Neural cell (in vitro differentiated cells): ENCODE measurements at regions not wholly inside any gene's neighbourhood (a gene's known extent, or its start where the extent isn't known, plus 50 kb on each side); places are given as distances from the start of the nearest gene placed in this dataset.

Experiments
- H2AFZ ChIP-seq: fragments of 200-600, 300-800 bp; sonication (generic), shearing (Covaris generic); 2 replicates; pipeline ENCODE4 v1.6.0; 2014; ENCODE audit warnings: low read depth, mild to moderate bottlenecking, antibody characterized with exemption, low read length, moderate library complexity
- H3F3A ChIP-seq: fragments of 200-600 bp; shearing (Covaris generic); 2 replicates; pipeline ENCODE4 v1.6.1; 2016; ENCODE audit warnings: mild to moderate bottlenecking, moderate library complexity, mixed read lengths, antibody characterized with exemption, low read length; ENCODE audit not compliant: insufficient read depth, poor library complexity, severe bottlenecking
- H3K27ac ChIP-seq: fragments of 200-600, 300-800 bp; sonication (generic), shearing (Covaris generic); 2 replicates; pipeline ENCODE4 v1.5.1; 2014; ENCODE audit warnings: mild to moderate bottlenecking, low read length, moderate library complexity
- H3K27me3 ChIP-seq: fragments of 300-800, 200-600 bp; sonication (generic), shearing (Covaris generic); 2 replicates; pipeline ENCODE4 v1.6.0; 2014; ENCODE audit warnings: mild to moderate bottlenecking, low read depth, low read length, moderate library complexity; ENCODE audit not compliant: insufficient read depth
- H3K36me3 ChIP-seq: fragments of 300-800, 200-600 bp; sonication (generic), shearing (Covaris generic); 2 replicates; pipeline ENCODE4 v1.5.1; 2014; ENCODE audit warnings: mild to moderate bottlenecking, antibody characterized with exemption, low read length, moderate library complexity; ENCODE audit not compliant: insufficient read depth
- H3K4me2 ChIP-seq: fragments of 300-800, 200-600 bp; sonication (generic), shearing (Covaris generic); 2 replicates; pipeline ENCODE4 v1.6.0; 2014; ENCODE audit warnings: mild to moderate bottlenecking, low read length
- H3K4me3 ChIP-seq: fragments of 300-800, 200-600 bp; sonication (generic), shearing (Covaris generic); 2 replicates; pipeline ENCODE4 v1.5.1; 2014; ENCODE audit warnings: mild to moderate bottlenecking, low read length, moderate library complexity
- H3K79me2 ChIP-seq: fragments of 200-600 bp; shearing (Covaris generic); replicated peaks from 2 replicates; pipeline ENCODE4 v1.6.0; 2014; ENCODE audit warnings: mild to moderate bottlenecking, low read length, moderate library complexity; ENCODE audit not compliant: insufficient read depth
- H3K9ac ChIP-seq: fragments of 300-800, 200-600 bp; sonication (generic), shearing (Covaris generic); 2 replicates; pipeline ENCODE4 v1.6.1; 2016; ENCODE audit warnings: mild to moderate bottlenecking, low read length, mixed read lengths
- H3K9me2 ChIP-seq: fragments of 200-600 bp; shearing (Covaris generic); 2 replicates; pipeline ENCODE4 v1.6.1; 2016; ENCODE audit warnings: mild to moderate bottlenecking, low read length, mixed read lengths; ENCODE audit not compliant: insufficient read depth
- H3K9me3 ChIP-seq: fragments of 200-600, 300-800 bp; sonication (generic), shearing (Covaris generic); 2 replicates; pipeline ENCODE4 v1.6.1; 2016; ENCODE audit warnings: mild to moderate bottlenecking, mixed run types, low read length, moderate library complexity, mixed read lengths
- H4K20me1 ChIP-seq: fragments of 200-600 bp; shearing (Covaris generic); 2 replicates; pipeline ENCODE4 v1.6.1; 2016; ENCODE audit warnings: mild to moderate bottlenecking, mixed run types; ENCODE audit not compliant: insufficient read depth
- EP300 ChIP-seq: fragments of 450-650 bp; conservative IDR thresholded peaks from 2 replicates; pipeline ENCODE4 v1.6.1; 2014; ENCODE audit warnings: antibody characterized with exemption, mild to moderate bottlenecking, moderate library complexity; ENCODE audit not compliant: poor library complexity, severe bottlenecking
- EZH2 ChIP-seq: fragments of 200-600, 300-800 bp; shearing (Covaris generic), sonication (generic); IDR thresholded peaks from 2 replicates; pipeline ENCODE4 v1.6.1; 2014; ENCODE audit warnings: antibody characterized with exemption, low read length, borderline replicate concordance, mild to moderate bottlenecking; ENCODE audit not compliant: insufficient read depth, poor library complexity, severe bottlenecking
- MXI1 ChIP-seq: fragments of 450-650 bp; conservative IDR thresholded peaks from 2 replicates; pipeline ENCODE4 v1.6.1; 2014; ENCODE audit warnings: antibody characterized with exemption, mild to moderate bottlenecking; ENCODE audit not compliant: poor library complexity, severe bottlenecking
- POLR2AphosphoS5 ChIP-seq: IDR thresholded peaks from 2 replicates; pipeline ENCODE4 v1.6.1; 2012
- RAD21 ChIP-seq: fragments of 450-650 bp; conservative IDR thresholded peaks from 2 replicates; pipeline ENCODE4 v1.6.1; 2014; ENCODE audit warnings: antibody characterized with exemption, mild to moderate bottlenecking, moderate library complexity
- SMC3 ChIP-seq: fragments of 450-650 bp; conservative IDR thresholded peaks from 2 replicates; pipeline ENCODE4 v1.6.1; 2014; ENCODE audit warnings: antibody characterized with exemption, mild to moderate bottlenecking, moderate library complexity; ENCODE audit not compliant: poor library complexity
- TAF1 ChIP-seq: IDR thresholded peaks from 2 replicates; pipeline ENCODE4 v1.6.1; 2012; ENCODE audit warnings: low read depth
- TF ChIP-seq, protein P1 (sequence below): fragments of 450-650 bp; IDR thresholded peaks from 2 replicates; pipeline ENCODE4 v1.5.1; 2014; ENCODE audit warnings: antibody characterized with exemption, mild to moderate bottlenecking, moderate library complexity; ENCODE audit not compliant: poor library complexity, severe bottlenecking
- TF ChIP-seq, protein P2 (sequence below): IDR thresholded peaks from 2 replicates; pipeline ENCODE4 v1.6.1; 2012; ENCODE audit warnings: borderline replicate concordance

DNA sequence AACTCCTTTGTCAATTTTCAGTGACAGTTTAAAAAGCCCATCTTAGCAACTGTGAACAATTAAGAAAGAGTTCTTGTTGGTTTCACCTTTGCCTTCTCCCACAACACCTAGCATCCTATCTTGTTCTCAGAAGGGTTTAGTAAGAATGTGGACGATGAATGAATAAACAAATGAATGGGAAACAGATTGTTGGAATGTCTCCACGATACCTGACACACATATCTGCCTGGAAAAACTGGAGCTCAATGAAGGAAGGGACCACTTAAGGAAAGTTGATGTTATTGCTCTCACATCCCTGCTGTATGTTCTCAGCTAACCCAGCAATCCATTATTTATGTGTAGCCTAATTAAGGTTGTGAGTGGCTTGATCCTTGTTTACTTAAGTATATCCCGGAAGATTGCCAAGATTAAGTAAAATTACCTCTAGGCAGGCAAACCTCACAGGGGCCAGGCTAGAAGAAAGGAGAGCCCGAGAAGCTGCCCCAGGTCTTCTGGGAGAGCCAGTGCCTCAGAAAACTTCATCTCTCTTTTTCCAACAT is 286.4 kb downstream of the NXPE2 start:
- Histone ChIP-seq H3K36me3 (no peaks in the 10 kb centered on the region), H3K9ac (no peak overlapping the region), H3K9me2 (no peaks in the 10 kb centered on the region), H2AFZ (no peak overlapping the region), H4K20me1 (no peaks in the 10 kb centered on the region), H3K9me3 (no peaks in the 10 kb centered on the region), H3K4me3 (no peak overlapping the region), H3K27me3 (no peaks in the 10 kb centered on the region), H3K27ac (no peak overlapping the region), H3K4me2 (no peak overlapping the region), H3K79me2 (no peaks in the 10 kb centered on the region), H3F3A (no peaks in the 10 kb centered on the region)
- TF ChIP-seq RAD21, result no peak
- TF ChIP-seq POLR2AphosphoS5, result no peak
- TF ChIP-seq EZH2, result no peak
- TF ChIP-seq, protein P1, sequence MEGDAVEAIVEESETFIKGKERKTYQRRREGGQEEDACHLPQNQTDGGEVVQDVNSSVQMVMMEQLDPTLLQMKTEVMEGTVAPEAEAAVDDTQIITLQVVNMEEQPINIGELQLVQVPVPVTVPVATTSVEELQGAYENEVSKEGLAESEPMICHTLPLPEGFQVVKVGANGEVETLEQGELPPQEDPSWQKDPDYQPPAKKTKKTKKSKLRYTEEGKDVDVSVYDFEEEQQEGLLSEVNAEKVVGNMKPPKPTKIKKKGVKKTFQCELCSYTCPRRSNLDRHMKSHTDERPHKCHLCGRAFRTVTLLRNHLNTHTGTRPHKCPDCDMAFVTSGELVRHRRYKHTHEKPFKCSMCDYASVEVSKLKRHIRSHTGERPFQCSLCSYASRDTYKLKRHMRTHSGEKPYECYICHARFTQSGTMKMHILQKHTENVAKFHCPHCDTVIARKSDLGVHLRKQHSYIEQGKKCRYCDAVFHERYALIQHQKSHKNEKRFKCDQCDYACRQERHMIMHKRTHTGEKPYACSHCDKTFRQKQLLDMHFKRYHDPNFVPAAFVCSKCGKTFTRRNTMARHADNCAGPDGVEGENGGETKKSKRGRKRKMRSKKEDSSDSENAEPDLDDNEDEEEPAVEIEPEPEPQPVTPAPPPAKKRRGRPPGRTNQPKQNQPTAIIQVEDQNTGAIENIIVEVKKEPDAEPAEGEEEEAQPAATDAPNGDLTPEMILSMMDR, result no peak
- TF ChIP-seq, protein P2, sequence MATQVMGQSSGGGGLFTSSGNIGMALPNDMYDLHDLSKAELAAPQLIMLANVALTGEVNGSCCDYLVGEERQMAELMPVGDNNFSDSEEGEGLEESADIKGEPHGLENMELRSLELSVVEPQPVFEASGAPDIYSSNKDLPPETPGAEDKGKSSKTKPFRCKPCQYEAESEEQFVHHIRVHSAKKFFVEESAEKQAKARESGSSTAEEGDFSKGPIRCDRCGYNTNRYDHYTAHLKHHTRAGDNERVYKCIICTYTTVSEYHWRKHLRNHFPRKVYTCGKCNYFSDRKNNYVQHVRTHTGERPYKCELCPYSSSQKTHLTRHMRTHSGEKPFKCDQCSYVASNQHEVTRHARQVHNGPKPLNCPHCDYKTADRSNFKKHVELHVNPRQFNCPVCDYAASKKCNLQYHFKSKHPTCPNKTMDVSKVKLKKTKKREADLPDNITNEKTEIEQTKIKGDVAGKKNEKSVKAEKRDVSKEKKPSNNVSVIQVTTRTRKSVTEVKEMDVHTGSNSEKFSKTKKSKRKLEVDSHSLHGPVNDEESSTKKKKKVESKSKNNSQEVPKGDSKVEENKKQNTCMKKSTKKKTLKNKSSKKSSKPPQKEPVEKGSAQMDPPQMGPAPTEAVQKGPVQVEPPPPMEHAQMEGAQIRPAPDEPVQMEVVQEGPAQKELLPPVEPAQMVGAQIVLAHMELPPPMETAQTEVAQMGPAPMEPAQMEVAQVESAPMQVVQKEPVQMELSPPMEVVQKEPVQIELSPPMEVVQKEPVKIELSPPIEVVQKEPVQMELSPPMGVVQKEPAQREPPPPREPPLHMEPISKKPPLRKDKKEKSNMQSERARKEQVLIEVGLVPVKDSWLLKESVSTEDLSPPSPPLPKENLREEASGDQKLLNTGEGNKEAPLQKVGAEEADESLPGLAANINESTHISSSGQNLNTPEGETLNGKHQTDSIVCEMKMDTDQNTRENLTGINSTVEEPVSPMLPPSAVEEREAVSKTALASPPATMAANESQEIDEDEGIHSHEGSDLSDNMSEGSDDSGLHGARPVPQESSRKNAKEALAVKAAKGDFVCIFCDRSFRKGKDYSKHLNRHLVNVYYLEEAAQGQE, result no peak
- TF ChIP-seq MXI1, result no peak
- TF ChIP-seq TAF1, result no peak
- no peak for TF ChIP-seq EP300
- no peak for TF ChIP-seq SMC3

DNA sequence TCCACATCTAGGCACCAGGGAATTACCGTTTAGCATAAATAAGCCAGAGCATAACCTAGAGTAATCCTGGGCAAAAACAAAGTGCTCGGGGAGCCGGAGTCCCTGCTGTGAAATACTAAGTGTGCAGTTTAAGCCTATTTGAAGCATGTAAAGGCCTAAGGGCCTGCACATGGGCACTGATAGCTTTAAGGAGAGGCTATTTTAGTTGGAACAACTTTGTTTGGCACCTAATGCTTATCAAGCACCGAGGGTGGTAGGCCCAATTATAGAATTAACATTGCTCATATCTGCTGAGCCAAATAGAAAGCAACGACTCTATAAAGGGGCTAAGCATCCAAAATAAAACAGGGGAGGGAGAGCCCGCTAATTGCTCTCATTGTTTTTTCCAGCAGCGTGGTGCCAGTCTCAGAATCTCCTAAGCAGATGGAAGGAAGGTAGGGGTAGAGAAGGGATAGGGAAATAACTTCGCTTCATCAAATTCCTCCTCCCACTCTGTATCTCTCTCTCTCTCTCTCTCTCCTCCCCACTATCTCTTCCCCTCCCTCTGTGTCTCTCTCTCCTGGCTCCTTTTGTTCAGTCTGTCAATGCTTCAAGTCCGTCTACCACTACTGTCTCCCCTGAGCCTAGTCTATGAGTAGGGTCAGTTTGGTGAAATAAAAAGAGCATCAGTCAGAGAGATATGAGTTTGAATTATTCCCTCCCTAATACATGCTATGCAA is 292.8 kb downstream of the NXPE2 start:
- Histone ChIP-seq H3K9me2 (no peaks in the 10 kb centered on the region), H3K36me3 (no peaks in the 10 kb centered on the region), H3K9ac (no peak overlapping the region), H4K20me1 (no peaks in the 10 kb centered on the region), H3K4me3 (no peak overlapping the region), H3F3A (no peaks in the 10 kb centered on the region), H3K4me2 (no peak overlapping the region), H3K27me3 (no peaks in the 10 kb centered on the region), H3K9me3 (no peaks in the 10 kb centered on the region), H2AFZ (no peak overlapping the region), H3K79me2 (no peaks in the 10 kb centered on the region), H3K27ac (no peak overlapping the region)
- TF ChIP-seq EP300 (no peak), POLR2AphosphoS5 (no peak), TAF1 (no peak), RAD21 (no peak), MXI1 (no peak), EZH2 (no peak), SMC3 (no peak)
- TF ChIP-seq, protein P2, result no peak
- TF ChIP-seq, protein P1, result no peak
